HG02588 (cell line): ENCODE measurements at regions not wholly inside any gene's neighbourhood (a gene's known extent, or its start where the extent isn't known, plus 50 kb on each side); places are given as distances from the start of the nearest gene placed in this dataset.
"Not testable (repeated sequence)": the region's sequence is repeated elsewhere in the genome, so short reads cannot be mapped to it uniquely, and the experiment has no call there.

Source experiments
- ATAC-seq: cut with Tn5 transposase; IDR thresholded peaks from one replicate; pipeline ENCODE4 v1.9.1; 2021; ENCODE audit warnings: mild to moderate bottlenecking, moderate library complexity; ENCODE audit not compliant: unreplicated experiment

DNA sequence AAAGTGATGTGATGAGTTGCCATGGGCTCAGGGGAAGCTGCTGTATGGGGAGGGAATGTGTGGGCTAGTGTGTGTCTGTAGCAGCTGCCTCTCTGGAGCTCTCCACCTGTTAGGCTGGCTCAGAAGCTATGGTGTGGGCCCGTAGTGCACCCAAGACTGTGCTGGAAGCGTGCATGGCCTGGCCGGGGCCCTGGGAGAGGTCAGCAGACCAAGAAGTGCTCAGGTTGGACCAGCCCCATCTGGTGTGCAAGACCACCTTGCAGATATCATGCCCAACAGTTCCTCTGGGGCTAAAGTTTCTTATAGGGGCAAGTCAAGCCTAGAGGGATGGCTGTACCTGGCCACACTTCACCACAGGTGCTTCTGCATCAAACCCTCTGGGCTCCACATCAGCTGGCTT is 274.4 kb upstream of the CCDC179 start:
- no peak for ATAC-seq

DNA sequence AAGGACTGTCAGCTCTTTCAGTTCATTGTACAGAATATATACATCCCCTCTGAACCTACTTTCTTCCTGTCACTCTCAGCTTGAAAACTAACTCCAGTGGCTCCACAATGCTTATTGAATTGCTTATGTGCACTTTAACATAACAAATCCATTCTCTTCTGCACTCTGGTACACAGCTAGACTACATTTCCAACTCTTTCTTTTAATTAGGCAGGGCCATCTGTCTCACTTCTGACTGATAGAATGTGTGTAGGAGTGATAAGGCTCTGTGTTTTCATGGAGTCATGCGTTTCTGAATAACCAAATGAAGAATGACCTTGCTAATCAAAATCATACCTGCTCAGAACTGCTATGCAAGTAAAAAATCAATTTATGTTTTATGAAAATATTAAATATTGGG is 278.5 kb upstream of the CCDC179 start:
- ATAC-seq, result no peak

DNA sequence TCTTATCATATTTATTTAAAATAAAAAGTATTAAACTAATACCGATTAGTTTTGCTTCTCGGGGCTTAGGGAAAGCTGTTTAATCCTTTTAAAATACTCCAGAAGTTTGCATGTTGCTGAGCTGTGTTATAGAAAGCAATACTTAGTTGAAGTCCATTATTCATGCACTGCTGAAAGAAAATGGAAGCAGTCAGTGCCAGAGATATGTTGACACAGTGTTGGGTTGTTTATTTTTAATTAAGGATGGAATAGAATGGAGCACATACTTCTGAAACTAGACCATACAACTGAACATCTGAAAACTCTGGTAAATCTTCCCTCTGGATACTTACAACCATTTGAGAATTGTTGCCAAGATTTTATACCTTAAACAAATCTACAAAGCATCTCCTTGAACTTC is 282.7 kb upstream of the CCDC179 start:
- no peak for ATAC-seq

DNA sequence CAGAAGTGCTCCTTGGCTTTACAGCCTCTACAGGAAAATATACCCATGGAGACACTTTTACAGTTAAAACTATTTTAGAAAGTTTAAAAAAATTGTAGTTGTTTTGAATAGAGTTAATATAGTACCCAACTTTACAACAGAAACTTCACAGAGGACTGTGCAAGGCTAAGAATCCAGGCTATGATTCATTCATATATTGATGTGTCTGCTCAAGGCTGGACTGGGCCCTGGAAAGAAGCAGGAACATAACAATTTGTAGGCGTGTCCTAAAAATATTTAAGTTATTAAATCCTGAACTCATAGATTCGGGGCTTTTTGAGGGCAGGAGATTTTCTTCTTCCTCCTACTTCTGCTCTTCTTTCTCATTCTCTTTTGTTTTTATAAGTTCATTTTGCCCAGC is 291.5 kb upstream of the CCDC179 start:
- no peak for ATAC-seq

DNA sequence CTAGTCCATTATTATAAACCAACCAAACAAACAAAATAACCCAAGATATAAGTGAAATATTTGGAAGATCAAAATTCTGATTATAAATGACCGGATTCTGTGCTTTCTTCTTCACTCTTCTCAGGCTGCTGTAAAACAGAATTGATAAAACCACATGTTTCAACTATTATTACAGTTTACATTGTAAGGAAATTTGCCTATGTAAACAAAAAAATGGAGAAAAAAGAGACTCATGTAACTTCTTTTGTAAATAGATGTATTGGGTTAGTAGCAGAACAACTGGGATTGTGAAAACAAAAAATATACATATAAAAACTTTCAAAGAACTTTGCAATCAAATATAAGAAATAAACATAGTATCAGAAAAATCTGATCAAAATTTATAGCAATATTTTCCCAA is 295.2 kb upstream of the CCDC179 start:
- ATAC-seq, result no peak

DNA sequence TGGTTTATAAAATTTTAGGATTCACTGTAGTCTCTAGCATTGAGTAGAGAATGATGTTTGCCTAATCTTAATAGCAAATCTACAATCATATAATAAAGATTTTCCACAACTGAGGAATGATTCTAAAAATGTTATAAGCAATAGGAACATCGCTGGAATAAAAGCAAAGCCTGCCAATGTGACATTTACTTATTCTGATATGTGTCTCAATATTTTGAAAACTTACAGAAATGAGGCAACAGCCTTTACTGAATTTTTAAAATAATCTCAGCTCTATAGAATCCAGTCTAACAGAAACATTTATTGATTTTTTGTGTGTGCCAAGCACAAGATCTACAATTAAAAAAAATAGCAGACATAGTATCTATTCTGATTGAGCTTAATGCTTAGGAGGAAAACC is 303.7 kb upstream of the CCDC179 start:
- ATAC-seq, result no peak

DNA sequence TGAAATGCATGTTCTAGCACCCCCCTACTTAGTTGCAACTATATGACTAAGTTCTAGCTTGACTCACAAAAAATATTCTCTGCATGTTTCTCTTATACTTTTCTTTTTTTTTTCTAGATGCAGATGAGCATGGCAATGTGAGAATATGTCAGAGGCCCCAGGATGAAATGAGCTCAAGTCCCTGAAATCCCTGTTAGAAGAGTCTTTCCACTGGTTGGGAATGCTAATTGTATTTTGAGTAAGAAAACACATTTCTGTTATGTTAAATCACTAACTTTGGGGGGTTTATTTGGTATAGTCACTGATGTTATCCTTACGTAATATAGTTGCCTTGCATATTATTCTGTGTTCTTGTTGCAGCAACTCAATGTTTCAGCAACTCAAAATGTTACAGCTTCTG is 306.1 kb upstream of the CCDC179 start:
- no peak for ATAC-seq

DNA sequence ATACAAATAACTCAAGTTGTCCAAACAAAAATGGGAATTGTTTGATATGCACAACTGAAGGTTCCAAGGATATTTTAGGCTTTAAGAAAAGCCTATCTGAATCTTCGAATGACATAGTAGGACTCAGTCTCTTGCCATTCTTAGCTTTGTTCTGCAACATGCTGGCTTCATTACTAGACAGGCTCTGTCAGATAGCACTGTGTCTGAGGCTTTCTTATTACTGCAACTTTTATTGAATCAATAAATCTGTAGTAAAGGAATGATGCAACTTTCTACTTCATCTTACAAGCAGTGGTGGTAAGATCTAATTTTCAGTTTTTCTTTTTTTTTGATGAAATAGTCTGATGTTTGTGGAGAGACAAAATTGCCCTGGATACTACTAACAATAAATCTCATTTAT is 319.3 kb upstream of the CCDC179 start:
- no peak for ATAC-seq

DNA sequence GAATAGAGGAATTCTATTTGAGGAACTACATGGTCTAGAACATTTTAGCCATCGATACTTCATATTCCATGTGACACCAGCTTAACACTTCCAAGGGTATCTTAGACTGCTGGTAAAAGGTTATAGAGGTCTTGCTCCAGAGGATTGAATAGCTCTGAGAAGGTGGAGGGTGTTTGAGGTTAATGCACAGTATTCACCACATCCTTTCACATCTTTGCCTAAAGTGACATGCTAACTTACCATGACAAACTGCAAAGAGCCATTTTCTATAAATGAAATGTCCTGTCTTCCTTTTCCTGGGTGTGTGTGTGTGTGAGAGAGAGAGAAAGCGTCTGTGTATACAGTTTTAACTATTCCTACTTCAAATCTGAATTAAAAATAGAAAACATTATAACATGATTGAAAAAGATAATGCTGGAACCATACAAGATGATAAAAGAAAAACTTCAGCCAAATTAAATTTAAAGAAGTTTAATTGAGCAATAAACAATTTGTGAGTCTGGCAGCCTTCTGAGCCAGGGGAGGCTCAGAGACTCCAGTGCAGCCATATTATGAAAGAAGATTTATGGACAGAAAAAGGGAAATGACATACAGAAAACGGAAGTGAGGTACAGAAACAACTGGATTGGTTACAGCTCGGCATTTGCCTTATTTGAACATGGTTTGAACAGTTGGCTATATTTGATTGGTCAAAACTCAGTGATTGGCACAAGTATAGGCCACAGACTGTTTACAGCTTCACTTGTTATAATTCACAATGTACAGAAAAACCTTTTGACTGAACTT is 320.9 kb upstream of the CCDC179 start:
- ATAC-seq, result no peak

DNA sequence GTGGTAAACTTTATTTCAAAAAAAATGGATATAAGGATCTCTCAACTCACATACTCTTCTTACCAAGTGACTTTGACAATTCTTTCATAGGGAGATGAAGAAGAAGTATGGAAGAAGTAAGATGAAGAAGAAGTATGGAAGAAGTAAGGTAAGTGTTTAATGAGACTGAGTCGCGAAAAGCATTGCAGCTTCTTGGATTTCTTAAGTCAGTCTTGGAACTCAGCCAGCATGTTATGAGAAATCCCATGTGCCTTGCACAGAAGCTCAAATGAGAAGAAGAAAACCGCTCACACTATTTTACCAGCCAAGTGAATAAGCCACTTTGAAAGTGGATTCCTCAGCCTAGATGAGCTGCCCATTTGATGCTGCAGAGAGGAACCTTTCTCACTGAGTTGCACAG is 332.0 kb upstream of the CCDC179 start:
- no peak for ATAC-seq

DNA sequence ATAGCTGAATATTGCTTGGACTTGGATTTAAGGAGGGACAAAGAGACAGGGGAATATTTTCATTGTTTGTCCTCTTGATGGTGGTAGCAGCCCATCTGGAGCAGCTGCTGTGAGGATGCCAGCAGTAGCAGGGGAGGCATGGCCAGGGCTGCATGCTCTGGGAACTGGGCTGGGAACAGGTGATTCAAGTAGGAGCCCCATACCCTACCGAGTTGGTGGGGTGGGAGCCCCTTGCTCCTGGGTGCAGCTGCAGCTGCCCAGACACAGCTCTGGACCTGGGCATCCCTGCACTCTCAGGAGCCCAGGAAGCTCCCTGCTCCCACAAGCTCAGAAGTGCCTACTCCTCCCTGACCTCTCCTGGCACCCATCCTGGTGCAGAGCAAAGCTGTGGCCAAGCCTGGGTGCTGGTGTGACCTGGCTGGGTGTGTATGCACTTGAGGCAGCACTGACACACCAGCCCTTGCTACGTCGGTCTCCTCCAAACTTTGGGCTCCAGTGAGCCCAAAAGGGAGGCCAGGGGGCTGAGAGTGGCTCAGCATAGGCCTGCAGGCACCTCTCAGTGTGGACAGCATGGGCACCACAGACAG is 341.8 kb upstream of the CCDC179 start:
- no peak for ATAC-seq

DNA sequence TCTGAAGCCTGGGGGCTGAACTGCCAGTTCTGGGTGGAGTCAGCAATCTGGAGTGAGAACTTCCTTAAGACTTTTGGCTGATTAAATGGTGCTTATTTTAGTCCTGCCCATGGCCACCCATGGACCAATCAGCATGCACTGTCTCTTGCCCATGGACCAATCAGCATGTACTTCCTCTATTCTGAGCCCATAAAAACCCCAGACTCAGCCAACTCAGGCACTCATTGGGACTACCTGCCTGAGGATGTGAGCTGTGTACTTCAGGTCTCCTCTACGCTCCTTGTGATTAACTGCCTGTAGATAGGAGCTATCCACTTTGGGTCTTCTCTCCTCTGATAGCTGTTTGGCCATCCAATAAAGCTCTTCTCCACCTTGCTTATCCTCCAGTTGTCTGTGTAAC is 342.3 kb upstream of the CCDC179 start:
- ATAC-seq, result no peak

DNA sequence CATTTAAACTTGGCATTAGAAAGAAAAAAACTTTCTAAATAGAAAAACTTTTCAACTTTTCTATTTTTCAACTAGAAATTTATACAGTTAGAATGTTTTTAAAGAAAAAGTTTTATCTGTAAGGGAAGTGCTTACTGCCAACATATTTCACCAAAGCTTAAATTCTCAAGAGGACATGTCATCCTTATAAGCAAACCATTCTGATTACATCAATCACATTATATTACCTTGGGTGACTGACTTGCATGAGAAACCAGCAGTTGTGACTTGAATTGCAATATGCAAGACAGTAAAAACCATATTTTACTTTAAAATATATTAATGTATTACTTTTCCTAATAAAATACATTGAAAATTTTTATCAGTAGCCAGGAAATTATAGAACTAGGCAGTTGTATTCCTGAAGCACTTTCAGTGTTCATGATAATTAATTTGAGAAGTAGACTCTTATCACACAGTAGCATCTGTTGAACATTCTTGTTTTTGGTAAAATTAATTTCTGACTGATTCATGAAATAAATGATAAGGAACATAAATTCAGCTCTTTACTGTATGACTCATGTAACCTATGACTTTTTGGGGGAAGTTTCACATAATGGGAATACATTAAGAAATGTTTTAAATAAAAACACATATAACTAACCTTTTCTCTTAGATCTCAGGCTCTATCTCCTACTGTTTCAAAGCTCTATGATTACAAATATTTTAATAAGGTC is 345.0 kb upstream of the CCDC179 start:
- ATAC-seq, result no peak

DNA sequence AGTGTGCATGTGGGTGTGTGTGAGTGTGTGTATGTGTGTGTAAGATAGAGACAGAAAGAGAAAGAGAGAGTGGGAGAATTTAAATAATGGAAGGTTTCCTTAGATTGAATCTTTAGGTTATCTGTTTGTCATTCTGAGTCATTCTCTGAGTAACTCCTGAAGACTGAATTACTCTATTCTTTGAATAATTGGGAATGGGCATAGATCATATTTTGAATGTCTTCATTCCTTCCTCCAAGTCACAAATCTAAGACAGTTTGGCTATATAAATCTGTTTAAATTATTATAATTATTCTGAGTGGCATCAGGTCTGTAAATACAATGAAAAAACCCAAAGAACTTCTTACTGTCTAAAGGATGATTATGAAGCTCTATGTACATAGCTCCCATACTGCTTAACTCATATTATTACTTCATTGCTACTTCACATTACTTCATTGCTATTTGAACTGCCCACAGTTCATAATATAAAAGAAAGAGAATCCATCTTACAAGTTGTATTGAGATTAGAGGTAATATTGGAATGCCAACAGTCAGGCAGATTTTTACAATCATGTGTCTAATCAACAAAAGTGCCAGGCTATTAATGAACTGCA is 346.6 kb upstream of the CCDC179 start:
- ATAC-seq, result no peak

DNA sequence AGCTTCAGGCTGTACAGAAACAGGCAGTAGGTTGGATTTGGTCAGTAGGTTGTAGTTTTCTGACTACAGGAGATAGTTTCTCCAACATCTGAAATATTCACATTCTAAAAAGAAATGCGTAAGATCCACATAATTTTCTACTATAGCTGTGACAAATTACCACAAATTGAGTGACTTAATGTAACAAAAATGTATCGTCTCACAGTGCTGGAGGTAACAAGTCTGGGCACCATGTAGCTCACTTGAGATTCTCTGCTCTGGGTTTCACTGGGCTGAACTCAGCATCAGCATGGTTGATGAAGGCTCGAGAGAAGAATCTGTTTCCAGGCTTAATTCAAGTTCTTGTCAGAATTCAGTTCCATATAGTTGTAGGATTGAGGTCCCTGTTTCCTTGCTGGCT is 350.9 kb upstream of the CCDC179 start:
- no peak for ATAC-seq

DNA sequence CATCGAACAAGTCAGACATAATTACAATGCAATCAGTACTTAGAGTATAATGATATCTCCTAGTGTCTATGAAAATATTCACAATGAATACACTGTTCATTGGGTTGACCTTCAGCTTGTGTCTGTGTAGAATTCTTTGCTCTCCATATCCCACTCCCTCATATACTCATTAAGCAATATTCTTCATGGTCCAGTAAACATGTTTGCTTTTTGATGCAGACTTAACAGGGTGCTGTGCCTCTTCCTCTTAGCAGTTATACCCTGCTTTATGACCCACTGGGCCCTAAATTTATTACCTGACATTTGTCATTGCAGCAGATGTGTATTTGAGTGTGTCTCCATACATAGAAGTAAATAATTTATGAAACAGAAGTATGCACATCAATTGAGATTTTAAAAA is 352.5 kb upstream of the CCDC179 start:
- no peak for ATAC-seq

DNA sequence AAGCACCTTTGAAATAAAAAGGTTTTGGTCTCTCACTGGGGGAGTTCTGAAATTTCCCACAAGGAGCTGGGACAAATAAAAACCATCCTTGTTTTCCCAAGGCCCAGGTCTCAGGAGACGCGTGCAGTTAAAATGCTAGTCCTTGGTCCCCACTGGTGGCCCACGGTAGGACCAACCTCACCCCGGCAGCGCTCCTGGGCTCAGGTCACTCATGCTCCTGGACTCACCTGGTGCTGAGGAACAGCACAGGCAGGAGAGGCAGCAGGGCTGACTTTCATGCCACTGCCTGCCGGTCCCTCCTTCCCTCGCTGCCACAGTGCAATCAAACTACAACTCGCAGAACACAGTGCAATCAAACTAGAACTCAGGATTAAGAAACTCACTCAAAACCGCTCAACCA is 356.8 kb upstream of the CCDC179 start:
- no peak for ATAC-seq

DNA sequence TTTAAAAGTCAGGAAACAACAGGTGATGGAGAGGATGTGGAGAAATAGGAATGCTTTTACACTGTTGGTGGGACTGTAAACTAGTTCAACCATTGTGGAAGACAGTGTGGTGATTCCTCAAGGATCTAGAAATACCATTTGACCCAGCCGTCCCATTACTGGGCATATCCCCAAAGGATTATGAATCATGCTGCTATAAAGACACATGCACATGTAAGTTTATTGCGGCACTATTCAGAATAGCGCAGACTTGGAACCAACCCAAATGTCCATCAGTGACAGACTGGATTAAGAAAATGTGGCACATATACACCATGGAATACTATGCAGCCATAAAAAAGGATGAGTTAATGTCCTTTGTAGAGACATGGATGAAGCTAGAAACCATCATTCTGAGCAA is 359.8 kb upstream of the CCDC179 start:
- ATAC-seq, result not testable (repeated sequence)

DNA sequence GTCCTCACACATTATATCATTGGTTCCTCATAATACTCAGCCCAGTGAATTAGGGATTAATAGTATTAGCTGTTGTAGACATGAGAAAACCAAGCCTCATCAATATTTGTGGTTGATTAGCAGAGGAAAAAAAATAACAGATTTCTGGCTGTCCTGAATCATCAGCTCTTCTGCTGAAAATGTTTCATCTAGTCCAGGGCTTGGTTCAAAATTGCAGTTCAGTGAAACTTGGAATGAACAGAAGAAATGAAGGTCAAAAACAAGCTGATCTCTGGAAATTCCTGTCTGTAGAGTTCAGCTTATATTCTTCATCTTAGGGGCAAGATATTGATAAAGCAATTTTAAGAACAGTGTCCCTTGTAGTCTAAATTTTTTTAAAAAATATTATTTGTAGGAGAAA is 361.1 kb upstream of the CCDC179 start:
- ATAC-seq, result no peak

DNA sequence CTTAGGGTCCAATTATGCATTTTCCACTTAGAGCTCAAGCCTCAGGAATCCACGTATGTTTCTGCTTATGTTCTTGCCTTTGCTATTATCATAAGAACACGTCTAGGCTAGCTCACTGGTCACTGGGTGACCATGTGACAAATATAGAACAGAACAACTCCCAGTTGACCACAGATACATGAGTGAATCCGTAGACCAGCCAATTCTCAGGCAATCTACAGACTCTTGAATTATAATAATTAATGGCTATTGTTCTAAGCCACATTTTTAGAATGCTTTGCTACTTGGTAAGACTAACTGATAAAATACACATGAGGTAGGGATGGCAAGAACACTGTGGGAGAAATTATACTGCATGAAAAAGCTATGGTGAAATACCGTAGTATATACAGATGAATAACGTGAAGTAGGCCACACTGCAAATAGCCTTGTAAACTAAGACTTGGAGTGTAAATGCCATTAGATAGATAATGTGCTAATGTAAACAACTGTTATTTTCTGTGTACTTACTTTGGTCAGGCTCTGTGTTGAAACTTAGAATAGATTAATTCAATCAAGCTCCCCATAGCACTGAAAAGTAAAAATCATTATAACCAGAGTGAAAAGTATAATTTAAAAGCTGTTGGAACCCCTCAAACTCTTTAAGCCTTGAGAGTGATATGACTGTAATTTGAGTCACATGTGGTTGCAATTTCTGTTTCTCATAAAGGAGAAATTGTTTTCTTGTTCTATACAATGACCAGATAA is 366.2 kb upstream of the CCDC179 start:
- no peak for ATAC-seq

DNA sequence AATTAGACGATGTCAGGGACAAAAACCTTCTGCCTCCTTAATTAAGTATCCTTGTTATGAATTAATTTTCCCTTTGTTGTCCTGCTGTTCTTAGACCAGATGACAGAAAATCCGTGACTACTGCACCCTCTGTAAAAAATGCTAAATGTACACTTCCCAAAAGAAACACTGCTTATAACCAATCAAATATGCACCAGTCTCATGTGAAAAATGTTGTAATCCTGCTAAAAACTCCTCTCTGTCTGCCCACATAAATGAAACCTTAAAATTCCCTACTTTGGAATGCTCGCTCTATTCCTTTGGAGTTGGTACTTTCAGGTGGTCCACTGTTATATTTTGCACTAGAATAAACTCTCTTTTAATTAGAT is 366.8 kb upstream of the CCDC179 start:
- ATAC-seq, result no peak
